HG03558 (cell line): ENCODE measurements at regions not wholly inside any gene's neighbourhood (a gene's known extent, or its start where the extent isn't known, plus 50 kb on each side); places are given as distances from the start of the nearest gene placed in this dataset.
"Not testable (repeated sequence)": the region's sequence is repeated elsewhere in the genome, so short reads cannot be mapped to it uniquely, and the experiment has no call there.

Source experiments
- ATAC-seq: cut with Tn5 transposase; IDR thresholded peaks from one replicate; pipeline ENCODE4 v1.9.1; 2021; ENCODE audit warnings: moderate number of reproducible peaks; ENCODE audit not compliant: unreplicated experiment; ENCODE audit errors: extremely low read depth

DNA sequence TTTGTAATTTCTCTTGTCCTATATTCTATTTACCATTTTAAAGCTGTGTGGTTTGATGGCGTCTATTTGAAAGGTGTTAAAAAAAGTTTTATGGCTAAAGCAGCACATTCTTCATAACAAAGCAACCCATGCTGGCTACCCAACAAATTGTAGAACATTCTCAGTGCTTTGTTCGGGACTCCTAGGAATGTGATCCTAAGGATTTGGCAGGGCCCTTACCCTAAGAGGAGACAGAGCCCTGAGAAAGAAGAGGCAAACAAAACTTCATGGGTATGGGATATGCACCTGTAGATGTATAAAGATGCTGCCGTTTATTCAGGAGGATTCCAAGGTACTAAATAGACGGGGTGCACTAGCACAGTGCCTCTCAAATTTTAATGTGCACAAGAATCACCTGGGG, 370.8 kb upstream of the DIPK2B start:
- no peak for ATAC-seq

DNA sequence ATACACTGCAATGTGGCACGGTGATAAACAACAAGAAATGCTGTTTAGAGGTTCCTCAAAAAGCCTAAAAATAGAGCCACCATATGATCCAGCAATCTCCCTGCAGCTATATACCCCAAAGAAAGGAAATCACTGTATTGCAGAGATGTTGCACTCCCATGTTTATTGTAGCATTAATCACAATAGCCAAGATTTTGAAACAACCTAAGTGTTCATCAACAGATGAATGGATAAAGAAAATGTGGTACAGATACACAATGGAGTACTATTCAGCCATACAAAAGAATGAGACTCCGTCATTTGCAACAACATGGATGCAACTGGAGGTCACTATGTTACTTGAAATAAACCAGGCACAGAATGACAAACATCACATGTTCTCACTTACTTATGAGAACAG, 365.8 kb upstream of the DIPK2B start:
- ATAC-seq: no peak

DNA sequence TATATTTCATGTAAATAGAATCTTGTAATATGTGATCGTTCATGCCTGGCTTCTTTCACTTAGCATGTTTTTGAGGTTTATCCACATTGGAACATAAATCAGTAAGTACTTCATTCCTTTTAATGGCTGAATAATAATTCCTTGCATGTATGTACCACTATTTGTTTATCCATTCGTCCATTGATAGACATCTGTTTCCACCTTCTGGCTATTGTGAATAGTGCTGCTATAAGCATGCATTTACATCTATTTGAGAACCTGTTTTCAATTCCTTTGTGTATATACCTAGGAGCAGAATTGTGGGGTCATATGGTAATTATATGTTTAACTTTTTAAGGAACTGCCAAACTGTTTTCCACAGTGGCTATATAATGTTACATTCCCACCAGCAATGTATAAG, 356.7 kb upstream of the DIPK2B start:
- ATAC-seq: no peak

DNA sequence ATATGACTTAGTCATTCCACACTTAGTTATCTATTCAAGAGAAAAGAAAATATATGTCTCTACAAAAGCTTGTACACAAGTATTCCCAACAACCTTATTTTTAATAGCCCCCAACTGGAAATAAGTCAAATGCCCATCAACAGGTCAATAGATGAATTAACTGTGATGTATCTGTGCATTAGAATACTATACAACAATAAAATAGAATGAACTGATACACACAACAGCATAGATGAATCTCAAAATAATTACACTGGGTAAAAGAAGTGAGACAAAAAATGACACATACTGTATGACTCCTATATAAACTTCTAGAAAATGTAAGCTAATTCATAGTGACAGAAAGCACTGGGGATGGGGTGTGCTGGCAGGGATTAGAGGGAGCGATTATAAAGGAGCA, 354.1 kb upstream of the DIPK2B start:
- no peak for ATAC-seq

DNA sequence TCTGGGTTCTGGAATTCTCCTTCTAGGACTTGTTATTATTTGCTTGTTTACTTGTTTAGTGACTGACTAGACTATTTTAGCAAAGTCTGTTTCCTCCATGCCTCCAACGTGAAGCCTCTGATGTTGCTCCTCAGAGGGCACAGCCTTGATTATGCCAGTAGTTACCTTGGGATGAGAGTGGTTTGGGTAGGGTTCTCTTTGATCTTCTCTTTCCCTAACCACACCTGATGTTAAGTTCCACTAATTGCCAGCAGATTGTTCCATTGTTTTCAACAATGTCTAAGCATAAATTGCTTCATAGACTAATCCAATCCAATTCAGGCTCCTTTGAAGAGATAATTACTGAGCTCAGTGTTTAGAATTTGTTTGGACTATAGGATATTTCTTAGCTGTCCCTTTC, 352.7 kb upstream of the DIPK2B start:
- no peak for ATAC-seq

DNA sequence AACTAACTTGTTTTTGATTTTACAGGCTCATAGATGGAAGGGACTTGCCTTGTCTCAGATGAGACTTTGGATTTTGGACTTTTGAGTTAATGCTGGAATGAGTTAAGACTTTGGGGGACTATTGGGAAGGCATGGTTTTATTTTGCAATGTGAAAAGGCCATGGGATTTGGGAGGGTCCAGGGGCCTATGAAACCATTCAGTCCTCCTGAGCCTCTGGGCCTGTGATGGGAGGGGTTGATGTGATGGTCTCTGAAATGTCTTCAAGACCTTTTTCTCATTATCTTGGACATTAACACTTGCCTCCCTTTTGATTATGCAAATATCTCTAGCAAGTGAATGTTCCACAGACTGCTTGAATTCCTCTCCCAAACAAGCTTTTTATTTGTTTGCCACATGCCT, 346.0 kb upstream of the DIPK2B start:
- not testable (repeated sequence) for ATAC-seq

DNA sequence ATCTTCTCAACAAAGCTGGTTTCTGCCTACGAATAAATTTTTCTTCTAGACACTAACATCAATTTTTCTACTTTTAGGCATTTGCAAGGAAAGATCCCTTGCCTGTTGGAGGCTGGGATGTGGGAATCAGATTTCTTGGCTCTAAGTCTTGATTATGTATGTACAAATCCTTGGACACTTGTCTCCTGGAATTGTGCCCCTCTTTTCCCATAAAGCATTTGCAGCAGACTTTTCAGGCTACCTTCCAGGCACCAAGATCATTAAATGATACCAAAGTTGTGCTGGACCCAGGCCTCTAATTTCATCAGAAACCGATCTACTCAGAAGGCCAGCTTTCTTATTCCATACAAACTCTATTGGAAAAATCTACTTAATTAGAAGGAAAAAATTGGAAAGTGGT, 339.5 kb upstream of the DIPK2B start:
- ATAC-seq: no peak

DNA sequence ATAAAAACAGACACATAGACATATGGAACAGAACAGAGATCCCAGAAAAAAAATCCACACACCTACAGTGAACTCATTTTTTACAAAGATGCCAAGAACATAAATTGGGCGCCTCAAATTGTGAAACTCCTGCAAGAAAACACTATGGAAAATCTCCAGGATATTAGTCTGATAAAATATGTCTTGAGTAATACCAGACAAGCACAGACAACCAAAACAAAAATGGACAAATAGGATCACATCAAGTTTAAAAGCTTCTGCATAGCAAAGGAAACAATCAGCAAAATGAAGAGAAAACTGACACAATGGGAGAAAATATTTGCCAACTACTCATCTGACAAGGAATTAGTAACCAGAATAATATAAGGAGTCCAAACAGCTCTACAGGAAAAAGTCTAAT, 337.3 kb upstream of the DIPK2B start:
- ATAC-seq: no peak

DNA sequence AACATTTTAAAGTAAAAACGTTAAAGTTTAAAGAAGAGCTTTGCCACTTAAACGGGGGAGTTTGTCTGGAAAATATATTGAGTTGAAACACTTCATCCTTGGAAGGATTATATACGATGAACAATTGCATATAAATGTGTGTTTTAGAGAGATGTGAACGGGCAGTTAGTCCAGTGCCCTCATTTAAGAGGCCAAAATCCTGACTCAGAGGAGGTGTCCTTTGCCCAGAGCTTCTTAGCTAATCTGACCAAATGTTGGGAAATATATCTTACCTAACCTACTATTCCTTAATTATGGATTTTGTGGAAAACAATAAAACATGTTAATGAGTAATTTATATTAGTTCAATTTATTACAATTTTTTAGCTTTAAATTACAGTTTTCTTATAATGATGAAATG, 327.2 kb upstream of the DIPK2B start:
- no peak for ATAC-seq

DNA sequence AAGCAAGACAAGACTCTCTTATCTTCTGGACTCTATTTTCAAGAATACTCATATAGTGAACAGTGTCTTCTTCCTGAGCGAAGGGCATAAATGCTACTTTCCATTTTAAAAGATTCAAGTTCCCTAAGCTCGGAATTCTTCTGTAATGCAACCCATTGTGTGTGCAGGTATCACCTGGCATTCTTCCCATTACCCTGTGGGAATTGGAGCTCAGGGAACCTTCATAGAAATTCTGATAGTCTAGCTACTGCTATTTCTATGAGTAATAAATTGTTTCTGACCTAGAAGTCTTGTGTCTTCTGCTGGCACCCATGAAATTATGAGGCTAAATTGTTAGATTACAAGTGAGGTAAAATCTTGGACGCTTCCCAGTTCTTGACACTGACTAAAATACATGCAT, 324.1 kb upstream of the DIPK2B start:
- no peak for ATAC-seq

DNA sequence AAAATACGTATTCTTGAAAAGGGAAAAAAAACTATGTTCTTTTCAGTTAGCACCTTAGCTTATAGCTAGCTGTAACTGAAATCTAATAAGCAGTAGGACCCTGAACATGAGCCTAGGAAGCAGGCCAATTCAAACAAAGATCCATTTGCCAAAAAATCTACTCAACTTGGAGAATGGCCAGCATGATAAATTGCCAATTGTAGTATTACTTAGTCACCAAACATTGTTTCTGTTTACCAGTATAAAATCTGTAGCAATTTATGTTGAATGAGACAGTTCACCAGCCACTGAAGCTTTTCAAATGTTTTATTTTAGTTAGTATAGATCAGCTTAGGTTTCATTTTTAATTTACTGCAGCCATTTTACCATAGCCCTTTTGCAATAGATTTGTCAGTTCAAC, 323.6 kb upstream of the DIPK2B start:
- ATAC-seq: no peak

DNA sequence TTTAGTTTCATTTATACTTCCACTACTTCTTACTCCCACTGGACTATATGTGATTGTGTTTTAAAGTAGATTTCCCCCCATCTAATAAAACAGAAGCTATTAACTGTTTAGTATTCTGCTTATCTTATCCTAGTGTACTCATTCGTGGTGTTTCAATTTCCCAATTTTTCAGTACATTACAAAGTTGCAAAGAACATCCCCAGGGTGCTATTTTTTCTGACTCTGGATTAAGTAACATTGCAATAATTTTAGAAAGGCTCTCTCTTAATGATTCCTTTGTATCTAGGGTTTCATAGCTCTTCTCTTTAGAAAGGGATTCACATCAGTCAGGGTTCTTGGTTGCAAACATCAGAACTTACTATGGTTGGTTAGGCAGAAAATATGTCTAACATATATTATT, 317.9 kb upstream of the DIPK2B start:
- no peak for ATAC-seq

DNA sequence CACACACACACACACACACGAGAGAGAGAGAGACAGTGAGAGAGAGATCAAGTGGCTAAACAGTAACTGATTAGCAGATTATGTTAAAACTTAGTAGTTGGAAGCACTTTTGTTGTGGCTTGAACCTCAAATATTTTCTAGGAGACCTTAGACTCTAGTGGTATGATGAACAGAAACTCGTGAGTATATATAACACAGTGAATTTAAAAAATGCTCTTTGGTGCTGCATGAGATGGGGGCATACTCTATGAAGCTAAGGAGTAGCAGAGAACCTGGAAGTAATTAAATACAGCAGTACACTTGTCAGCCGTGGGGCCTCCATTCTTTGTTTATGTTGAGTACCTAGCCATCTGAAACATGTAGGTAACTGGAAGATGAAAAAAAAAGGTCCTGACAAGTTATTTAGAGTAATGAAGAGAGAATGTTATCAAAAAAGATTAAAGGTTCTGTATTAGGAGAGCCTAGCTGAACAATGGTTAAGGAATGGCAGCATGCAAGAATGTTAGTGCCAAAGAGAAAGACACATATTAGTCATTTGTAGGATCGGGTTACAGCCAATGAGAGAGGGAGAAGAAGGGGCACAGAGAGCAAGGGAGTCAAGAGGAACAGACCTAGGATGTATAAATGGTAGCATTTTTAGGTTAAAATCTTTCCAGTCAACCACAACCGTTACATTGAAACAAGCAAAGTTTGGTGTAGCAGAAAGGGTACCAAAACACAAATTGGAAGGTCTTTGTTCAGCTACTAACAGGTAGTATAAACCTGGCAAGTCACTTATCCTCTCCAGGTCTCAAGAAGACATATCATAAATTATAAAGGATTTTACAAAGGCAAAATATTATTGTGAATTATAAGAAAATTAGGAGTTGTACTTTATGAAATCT, 316.7 kb upstream of the DIPK2B start:
- ATAC-seq: no peak

DNA sequence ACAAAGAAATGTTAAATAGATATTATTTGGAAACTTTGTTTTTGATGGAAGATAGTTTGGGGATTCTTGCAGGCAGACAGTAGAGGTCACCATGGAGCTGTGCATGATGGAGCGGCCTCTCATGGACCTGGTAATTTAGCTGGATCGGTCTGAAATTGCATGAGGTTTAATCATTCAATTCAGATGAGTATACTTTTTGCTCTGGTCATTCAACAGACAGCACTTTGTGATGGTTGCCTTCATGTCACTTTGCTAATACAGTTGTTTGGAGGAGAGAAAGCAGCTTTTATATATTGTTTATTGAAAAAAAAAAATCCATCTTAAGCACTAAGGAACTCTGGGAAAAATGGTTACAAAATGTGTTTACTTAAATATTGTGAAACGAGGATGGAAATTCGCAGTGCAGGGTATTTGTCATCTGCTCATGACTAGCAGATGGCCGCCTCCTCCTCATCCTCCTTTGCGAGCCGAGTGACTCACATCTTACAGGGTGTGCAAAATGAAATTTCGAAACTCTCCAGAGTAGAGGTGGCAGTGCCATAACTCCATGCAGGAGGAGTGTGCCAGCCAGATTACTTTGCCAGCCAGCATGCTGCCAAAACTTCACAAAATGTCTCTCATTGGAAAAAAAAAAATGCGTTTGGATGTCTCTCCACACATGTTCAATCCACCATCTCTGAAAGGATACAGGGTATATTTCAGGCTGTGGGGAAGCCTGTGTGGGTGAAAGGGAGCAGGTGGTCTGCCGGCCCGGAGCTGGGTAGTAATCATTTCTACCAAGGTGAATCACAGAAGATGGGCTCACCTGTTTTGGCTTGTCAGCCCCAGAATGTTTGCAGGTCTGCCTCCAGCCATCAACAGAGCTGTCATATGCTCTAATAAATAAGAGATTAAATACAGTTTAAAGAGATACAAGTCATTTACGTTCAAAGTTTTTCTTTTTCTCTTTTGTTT, 314.9 kb upstream of the DIPK2B start:
- ATAC-seq: no peak

DNA sequence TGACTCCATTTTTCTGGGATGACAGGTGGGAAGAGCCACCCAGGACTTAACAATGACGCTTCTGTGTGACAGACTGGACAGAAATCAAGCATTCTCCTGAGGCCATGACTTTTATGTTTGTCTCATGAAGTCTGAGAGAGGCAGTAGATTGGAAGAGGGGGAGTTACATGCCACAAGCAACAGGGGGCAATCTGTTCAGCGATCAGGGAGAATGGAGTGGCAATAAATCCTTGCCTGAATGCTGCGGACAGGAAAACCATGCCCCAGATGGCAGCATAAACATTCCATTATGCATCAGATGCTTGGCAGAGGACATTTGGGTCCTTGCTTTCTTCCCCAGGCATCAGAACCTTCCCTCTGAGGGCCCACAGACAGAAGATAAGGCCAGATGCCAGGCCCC, 312.4 kb upstream of the DIPK2B start:
- no peak for ATAC-seq

DNA sequence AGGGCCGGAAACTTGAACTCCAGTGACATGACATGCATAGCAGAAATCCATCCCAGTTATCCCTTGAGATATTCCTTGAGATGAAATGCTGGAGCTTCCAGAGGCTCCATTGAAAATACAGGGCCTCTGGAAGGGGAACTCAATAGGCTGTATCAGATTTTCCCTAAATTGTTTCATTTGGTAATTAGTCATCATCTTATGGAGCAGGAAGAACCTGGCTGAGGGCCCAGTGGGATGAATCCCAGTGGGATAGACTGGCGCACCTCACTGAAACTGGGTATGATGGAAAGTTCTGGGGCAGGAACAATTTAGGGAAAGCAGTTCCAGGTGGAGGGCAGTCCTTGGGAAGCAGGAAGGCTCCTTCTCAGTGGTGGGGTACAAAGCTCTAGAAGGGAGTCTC, 307.8 kb upstream of the DIPK2B start:
- ATAC-seq: no peak

DNA sequence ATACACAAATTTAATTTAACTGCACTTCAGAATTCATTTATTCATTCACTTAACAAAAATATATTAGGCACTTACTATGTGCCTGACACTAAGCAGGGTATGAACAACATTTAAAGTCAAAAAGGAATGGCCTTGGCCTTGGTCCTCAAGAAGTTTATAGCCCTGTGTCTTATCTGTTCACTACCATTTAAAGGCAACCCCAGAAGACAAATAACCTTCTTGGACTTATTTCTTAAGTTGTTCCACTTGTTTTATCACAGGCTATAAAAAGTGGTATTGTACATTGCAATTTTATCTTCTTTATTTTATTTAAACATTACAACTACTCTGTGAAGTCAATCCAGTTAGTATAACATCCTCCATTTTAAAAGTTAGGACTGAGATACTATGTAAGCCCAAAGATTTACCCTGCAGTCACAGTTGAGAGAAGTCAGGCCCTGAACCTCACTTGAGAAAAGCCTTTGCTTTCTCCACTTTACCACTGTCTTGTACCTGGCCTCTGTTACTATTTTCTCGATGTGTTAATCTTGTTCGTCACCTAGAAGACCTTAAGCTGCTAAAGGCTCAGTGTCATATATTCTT, 305.6 kb upstream of the DIPK2B start:
- no peak for ATAC-seq

DNA sequence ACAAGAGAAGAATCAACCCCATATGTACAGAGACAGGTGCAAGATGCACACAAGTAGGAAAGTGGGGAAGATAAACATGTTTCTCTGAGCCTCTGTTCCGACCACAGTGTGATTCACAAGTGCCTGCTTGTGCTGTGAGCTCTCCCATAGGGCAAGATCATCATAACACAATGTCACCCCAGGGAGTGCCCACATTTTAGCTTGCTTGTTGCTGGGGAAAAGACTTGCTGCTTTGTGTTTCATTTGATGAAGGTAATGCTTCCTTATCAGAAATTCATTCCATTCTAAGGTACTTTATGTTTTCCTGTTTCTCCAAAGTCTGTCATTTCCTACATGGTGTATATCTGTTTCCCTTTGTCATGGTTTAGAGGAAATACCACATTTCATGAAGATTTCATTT, 304.5 kb upstream of the DIPK2B start:
- no peak for ATAC-seq

DNA sequence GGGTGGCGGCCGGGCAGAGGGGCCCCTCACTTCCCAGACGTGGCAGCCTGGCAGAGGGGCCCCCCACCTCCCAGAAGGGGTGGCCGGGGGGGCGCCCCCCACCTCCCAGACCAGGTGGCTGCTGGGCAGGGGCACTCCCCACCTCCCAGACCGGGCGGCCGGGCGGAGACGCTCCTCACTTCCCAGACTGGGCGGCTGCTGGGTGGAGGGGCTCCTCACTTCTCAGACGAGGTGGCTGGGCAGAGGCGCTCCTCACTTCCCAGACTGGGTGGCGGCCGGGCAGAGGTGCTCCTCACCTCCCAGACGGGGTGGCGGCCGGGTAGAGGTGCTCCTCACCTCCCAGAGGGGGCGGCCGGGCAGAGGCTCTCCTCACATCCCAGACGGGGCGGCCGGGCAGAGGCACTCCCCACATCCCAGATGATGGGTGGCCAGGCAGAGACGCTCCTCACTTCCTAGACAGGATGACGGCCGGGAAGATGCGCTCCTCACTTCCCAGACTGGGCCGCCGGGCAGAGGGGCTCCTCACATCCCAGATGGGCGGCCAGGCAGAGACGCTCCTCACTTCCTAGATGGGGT, 303.2 kb upstream of the DIPK2B start:
- ATAC-seq: not testable (repeated sequence)

DNA sequence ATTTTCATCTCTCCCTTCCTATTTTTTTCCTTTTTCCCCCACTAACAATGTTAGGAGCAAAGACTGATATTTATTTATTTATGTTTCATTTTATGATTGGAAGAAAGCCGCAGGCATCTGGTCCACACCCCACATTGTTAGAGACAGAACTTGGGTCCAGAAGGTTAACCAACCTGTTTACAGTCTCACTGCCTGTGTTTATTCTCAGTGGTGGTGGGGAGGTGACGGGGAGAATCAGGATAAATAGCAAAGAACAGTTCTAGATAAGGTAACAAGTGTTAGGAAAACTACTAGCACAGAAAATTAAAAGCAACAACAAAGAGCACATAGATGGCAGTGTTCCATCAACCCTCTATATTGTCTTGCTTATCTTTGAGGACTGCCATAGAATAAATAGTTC, 301.7 kb upstream of the DIPK2B start:
- no peak for ATAC-seq

DNA sequence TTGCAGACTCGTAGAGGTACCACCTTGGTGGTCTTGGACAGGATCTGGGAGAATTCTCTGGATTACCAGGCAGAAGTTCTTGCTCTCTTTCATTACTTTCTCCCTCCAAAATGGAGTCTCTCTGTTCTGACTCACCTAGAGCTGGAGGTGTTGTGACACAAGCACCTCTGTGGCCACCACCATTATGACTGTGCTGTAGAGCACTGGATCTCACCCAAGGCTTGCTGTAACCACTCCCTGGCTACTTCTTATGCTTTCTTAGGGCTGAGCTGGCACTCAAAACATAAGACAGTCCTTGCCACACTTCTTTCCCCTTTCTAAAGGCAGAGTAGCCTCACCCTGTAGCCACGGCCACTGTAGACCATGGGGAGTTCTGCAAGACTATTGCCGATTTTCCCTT, 296.6 kb upstream of the DIPK2B start:
- no peak for ATAC-seq
